DMS 273 (cell line): ENCODE measurements at regions not wholly inside any gene's neighbourhood (a gene's known extent, or its start where the extent isn't known, plus 50 kb on each side); places are given as distances from the start of the nearest gene placed in this dataset.
"Not testable (repeated sequence)": the region's sequence is repeated elsewhere in the genome, so short reads cannot be mapped to it uniquely, and the experiment has no call there.

Source experiments
- DNase-seq: peaks from one replicate; lab custom pipeline; 2025; ENCODE audit not compliant: unreplicated experiment; lab: John Stamatoyannopoulos, UW

DNA sequence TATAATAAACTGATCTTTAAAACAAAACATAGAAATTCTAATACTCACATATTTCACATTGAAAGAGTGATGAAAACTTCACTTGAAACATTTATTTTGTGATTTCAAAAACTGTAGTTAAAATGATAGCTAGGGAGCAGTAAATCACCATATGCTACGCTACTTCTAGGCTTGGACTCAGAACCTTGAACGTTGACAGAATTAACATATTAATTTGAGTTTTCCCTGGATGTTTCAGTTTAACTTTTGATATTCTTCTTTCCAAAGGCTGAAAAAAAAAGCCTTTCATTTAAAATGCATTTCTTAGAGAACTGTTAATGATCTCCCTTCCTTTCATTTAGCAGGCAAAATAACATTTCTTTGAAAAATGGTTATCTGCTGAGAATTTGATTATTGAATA is 307.8 kb upstream of the SGCD start:
- DNase-seq = peak; percentile 8

DNA sequence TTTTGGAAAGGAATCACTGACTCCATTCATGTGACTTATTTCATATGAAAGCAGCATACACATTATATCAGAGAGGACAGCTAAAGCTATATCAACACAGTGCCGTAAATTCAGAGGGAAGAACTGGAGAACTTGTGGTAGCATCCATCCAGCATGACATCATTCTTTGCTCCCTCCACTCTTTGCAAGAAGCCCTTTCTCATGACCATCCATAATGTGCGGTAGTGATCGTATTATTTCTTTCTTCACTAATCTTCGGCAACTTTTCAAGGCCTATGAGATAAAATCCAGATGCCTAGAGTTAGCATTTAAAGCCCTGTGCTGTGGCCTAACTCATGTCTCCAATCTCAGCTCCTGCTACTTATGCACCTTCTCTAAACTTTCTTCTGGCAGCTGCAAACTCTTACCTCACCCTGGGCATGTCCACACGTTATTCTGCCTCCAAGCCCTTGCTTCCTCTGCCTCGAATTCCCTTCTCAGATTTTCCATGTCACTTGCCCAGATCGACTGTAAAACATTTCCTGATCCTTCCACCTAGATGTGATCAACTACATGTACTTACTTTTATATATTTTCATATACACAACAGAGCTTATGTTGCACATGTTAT is 307.3 kb upstream of the SGCD start:
- no peak for DNase-seq

DNA sequence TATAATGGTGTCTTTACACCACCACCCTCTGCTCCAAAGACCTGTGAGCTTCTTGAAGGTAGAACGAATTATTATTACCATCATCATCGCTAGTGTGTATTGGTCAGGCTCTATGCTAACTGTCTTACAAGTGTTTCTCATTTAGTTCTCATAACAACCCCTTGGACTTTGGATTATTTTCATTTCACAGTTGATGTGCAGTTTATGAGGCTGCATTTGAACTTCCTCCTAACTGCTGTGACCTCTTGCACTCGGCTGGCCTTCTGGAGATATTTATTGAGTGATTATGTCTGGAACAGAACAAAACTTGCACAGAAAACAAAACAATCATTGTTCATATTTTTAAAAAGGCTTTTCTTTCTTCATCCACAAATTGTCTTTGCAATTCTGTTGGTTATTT is 306.3 kb upstream of the SGCD start:
- no peak for DNase-seq

DNA sequence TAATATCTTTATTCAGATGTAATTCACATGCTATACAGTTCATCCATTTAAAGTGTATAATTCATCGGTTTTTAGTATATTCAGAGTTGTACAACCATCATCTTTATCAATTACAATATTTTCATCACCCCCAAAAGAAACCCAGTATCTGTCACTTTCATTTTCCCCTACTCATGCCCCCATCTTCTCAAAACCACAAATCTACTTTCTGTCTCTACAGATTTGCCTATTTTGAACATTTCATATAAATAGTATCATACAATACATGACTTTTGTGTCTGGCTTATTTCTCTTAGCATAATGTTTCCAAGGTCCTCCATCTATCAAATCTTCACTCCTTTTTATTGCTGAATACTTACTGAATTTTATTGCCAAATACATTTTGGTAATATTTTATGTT is 305.1 kb upstream of the SGCD start:
- DNase-seq = no peak

- DNase-seq = peak; percentile 61
Measured at GRCh38 chr5:156025656-156026055, 301.3 kb upstream of the SGCD start.

- no peak for DNase-seq
Measured at GRCh38 chr5:156031181-156031580, 295.8 kb upstream of the SGCD start.

DNA sequence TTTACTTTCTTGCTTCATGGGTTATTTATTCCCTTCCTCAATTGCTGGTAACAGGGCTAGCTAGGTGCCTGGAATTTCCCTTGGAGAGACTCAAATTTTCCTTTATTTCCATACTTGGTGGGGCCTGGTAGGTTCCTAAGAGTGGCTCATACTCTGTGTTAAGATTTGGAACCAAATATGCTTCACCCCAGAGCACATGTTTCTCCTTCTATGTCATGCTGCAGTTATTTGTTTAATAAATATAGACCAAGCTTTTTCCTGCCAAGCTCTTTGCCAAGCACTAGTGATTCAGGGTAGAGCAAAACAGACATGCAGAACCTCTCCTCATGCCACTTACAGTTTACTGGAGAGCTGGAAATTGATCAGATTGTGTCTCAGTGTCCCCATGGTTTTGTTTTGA is 290.3 kb upstream of the SGCD start:
- no peak for DNase-seq

DNA sequence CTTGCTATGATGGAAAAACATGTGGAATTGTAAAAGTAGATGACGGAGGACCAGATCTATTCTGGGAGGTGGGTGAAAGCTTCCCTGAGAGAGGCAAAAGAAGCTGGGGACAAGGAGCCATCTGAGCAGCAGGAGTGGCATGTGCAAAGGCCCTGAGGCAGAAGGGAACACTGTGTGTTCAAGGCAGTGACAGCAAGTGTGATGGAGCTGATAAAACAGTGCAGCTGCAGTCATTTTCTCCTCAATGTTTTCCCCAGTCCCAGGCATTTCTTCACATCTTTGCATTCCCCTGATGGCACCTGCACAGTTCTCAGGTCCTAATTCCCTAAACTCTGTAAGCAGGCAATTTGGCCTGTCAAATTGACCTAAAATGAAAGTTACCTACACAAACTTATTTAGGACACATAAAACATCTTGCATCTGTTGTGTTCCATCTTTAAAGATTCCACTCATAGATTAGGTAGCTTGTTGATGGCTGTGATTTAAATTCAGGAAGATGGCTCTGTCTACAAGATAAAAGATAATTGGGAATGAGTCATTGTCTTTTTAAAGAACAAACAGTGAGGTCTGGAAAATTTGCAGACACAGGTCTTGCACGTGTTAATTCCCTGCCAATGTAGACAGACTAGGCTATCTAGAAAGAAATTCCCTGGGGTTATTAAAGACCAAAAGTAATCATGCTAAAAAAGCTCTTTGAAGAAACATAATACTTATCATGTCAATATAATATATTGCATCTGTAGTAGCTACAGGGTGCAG is 289.6 kb upstream of the SGCD start:
- no peak for DNase-seq

DNA sequence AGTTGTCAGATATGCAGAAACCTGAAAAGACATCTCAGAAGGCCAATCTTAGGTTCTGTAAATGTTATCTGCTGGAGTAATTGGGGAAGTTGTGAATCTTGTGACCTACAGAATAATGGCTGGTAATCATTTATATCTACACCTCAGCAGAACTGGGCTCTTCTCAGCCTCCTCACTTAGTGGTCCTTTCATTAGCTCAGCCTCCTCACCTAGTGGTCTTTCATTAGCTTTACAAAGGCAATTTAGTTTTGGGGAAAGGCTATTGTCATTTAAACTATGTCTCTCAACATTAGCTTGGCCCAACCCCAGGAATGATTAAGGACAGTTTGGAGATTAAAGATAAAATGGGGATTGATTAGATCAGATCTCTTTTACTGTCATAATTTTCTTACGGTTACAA is 284.2 kb upstream of the SGCD start:
- no peak for DNase-seq

DNA sequence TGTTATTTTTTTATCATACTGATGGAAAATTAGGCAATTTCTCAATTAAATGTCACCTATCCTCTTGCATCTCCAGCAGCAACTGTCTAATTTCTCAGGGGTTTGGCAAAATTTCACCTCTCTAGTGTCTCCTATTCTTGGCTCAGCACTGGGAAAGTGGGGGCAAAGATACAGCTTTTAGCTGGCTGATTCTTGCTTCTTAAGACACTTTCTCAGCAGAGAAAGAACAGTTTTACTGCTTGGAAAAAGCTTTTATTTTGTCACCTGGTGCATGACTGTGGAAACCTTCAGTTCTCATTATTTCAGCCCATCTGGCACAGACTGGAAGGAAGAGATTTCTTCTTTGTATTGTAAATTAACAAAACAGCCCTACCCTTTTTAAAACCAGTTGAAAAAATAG is 283.6 kb upstream of the SGCD start:
- no peak for DNase-seq

DNA sequence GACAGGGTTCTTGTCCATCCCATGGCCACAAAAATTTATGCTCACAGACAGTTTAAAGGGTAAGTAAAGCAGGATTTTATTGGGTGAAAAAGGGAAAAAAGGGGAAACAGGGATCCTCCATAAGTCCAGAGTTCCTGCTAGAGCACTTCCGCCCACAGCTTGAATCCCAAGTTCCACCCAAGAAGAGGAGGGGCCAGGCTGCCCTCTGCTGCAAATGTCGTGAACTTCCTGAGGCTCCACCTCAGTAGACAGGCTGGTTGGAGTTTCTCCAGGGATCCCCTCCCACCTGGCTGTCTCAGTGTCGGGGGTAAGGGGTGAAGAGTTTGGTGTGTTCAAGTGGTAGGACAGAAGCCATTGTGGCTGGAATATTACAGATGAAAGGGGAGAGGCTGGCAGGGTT is 275.0 kb upstream of the SGCD start:
- peak; percentile 83 for DNase-seq

DNA sequence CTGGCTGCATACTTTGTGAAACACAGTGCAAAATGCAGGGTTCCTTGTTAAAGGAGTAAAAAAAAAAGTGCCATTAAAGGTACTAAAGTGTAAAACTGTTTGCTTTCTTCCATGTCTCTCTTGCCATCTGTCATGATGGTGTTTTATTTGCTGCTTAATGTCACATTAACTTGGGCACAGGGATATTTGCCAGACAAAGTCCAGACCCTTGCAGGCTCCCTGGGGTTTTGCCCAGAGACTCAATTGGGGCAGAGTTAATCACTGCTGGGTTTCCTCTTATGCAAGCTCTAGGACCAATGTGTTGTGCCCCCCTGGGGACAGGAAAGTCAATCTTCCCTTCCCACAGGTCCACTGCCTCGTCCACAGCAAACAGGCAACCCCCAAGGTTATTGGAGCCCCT is 274.3 kb upstream of the SGCD start:
- DNase-seq = peak; percentile 55

DNA sequence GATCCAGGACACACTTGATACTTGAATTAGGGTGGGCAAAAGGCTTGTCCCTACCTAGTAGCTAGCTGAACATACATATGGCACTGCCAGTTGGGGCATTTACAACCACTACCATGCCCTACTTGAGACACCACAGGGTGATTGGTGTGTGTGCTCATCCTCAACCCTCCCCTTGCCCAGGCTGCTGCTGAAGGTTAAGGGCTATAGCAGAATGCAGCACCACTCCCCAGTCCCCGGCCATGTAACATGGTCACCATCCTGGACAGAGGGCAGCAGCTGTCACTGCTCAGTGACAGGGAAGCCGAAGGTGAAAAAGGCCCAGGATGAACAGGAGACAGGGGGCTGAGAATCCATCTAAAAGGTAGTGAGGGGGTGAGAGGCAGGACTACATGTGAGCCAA is 273.9 kb upstream of the SGCD start:
- DNase-seq = no peak

DNA sequence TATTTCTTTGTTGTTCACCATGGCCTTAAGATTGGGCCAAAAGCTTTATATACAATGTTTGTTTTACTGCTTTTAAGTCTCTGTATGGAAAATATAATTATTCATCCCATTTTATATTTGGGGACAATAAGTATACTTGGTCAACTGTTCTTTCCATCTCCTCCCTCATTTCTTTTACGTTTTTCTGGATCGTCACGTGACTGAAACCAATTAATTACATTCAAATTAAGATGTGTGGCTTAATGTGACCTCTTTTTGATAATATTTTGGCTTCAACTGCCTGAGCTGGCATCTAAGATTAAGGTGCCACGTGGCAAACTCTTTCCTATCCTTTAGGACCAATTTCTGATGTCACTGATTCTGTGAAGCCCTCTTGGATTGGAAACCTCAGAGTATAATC is 250.1 kb upstream of the SGCD start:
- DNase-seq = no peak

- DNase-seq = no peak
Measured at GRCh38 chr5:156087577-156088110, 239.3 kb upstream of the SGCD start.

DNA sequence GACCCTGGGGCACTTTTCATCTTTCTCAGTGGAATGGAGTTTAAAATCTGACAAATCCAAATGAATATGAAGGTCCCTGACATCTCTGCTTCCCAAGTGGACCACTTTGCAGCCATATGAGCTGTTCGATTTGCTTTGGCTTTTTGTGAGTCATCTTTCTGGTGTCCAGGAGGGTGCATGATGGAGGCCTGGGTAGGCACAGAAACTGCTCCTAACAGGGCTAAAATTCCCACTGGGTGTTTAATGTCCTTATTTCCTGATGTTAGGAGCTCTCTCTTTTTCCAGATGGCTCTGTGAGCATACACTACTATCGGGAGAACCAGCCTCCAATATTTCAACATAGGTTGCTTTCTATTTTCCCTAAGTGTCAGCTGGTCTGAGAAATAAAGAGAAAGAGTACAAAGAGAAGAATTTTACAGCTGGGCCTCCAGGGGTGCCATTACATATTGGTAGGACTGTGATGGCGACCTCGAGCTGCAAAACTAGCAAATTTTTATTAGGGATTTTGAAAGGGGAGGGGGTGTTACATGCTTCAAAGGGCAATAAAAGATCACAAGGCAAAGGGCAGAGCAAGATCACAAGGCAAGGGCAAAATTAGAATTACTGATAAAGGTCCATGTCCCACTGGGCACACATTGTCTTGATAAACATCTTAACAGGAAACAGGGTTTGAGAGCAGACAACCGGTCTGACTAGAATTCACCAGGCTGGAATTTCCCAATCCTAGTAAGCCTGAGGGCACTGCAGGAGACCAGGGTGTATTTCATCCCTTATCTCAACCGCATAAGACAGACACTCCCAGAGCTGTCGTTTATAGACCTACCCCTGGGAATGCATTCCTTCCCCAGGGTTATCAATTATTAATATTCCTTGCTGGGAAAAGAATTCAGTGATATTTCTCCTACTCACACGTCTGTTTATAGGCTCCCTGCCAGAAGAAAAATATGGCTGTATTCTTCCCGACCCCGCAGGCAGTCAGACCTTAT is 236.7 kb upstream of the SGCD start:
- not testable (repeated sequence) for DNase-seq

DNA sequence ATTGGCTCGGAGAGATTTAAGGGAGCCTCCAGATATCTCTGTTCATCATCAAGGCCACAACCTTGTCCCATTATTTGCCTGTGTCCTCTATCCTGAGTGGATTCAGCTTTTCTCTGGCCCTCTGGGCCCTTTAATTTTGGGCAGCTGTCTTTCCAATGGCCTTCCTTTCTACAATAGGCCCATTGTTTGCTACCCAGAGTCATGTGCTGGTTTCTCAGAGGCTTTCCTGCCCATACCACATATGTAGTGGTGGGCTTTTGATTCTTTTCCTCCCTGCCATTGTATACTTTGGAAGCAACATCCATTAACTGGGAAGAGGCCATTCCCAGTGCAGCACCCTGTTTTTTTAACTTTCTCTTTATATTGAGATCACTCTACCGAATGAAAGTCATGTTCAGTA is 233.9 kb upstream of the SGCD start:
- no peak for DNase-seq

DNA sequence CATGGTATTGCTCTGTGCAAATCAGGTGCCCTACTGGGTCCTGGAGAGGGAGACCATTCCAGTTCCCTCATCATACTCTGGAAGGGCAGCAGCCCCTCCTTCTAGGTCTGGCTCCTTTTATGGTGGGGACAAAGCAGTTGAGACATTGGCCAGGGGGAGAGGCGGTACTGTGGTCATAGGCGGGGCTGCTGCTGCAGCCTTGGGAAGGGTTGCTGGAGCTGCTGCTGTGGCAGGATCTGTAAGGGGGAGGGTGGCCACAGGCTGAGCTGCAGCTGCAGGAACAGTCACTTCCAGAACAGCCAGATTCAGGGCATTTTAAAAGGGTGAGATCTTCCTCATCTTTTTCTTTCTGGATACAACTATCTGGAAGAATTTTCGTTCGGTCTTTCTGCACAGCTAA is 233.0 kb upstream of the SGCD start:
- DNase-seq = no peak

- DNase-seq = no peak
Measured at GRCh38 chr5:156095709-156096241, 231.2 kb upstream of the SGCD start.

GRCh38 chr5:156096259-156096658 is 230.7 kb upstream of the SGCD start:
- DNase-seq = no peak

GRCh38 chr5:156103155-156103885 is 223.6 kb upstream of the SGCD start:
- DNase-seq = no peak
